Activated B cell treated with CpG ODN at 0.5 μM for 24 hours (primary cell): ENCODE measurements at regions not wholly inside any gene's neighbourhood (a gene's known extent, or its start where the extent isn't known, plus 50 kb on each side); places are given as distances from the start of the nearest gene placed in this dataset.

ENCODE experiments used
- ATAC-seq: fragments of 200-7000 bp; cut with Tn5 transposase; one replicate; pipeline ENCODE4 v1.10.0; 2021; ENCODE audit warnings: low read depth, mild to moderate bottlenecking, moderate library complexity
- CTCF ChIA-PET: fragments of 350-600 bp; sonication (Branson Sonifier 250); formaldehyde crosslinking; loops from one replicate; lab custom pipeline; 2021; ENCODE audit warnings: antibody characterized with exemption; lab: Charles Lee
- POLR2A ChIA-PET: fragments of 350-600 bp; sonication (Branson Sonifier 250); formaldehyde crosslinking; loops from one replicate; lab custom pipeline; 2021; ENCODE audit warnings: antibody characterized with exemption; lab: Charles Lee
- DNase-seq: peaks from one replicate; pipeline ENCODE4 v3.0.0; 2022
- H3K27ac Mint-ChIP-seq: one replicate; pipeline ENCODE4 v1.8.0; 2020; ENCODE audit warnings: mixed read lengths
- H3K27me3 Mint-ChIP-seq: one replicate; pipeline ENCODE4 v1.8.0; 2021; ENCODE audit warnings: mixed read lengths
- H3K36me3 Mint-ChIP-seq: one replicate; pipeline ENCODE4 v1.8.0; 2021; ENCODE audit warnings: low read depth, mixed read lengths
- H3K4me1 Mint-ChIP-seq: one replicate; pipeline ENCODE4 v1.8.0; 2021; ENCODE audit warnings: mixed read lengths
- H3K4me3 Mint-ChIP-seq: one replicate; pipeline ENCODE4 v1.8.0; 2020; ENCODE audit warnings: mild to moderate bottlenecking, mixed read lengths
- H3K9me3 Mint-ChIP-seq: one replicate; pipeline ENCODE4 v1.8.0; 2020; ENCODE audit warnings: mixed read lengths
- intact Hi-C: fragments of 100-400 bp; cut with micrococcal nuclease; formaldehyde crosslinking; loops from one replicate; pipeline ENCODE4 v1.15.1; 2024
- TF ChIP-seq, protein P1 (sequence below): fragments of 200-600 bp; IDR thresholded peaks from one replicate; pipeline ENCODE4 v1.8.0; 2022; ENCODE audit warnings: antibody characterized with exemption, mild to moderate bottlenecking

DNA sequence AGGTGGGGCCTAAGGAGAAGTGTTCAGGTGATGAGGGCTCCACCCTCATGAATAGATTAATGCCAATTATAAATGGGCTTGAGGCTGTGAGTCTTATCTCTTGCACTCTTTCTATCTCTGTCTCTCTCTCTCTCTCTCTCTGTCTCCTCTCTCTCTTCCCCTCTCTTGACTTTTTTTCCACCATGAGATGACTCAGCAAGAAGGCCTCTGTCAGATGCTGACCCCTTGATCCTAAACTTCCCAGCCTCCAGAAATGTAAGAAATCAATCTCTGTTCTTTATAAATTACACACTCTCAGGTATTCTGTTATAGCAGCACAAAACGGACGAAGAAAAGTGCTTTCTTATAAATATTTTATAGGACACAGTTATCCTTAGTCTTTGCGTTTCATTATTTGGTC, 184.9 kb upstream of the PCDH7 start:
- H3K4me1 Mint-ChIP-seq, result no peaks in the 10 kb centered on the region
- TF ChIP-seq, protein P1, sequence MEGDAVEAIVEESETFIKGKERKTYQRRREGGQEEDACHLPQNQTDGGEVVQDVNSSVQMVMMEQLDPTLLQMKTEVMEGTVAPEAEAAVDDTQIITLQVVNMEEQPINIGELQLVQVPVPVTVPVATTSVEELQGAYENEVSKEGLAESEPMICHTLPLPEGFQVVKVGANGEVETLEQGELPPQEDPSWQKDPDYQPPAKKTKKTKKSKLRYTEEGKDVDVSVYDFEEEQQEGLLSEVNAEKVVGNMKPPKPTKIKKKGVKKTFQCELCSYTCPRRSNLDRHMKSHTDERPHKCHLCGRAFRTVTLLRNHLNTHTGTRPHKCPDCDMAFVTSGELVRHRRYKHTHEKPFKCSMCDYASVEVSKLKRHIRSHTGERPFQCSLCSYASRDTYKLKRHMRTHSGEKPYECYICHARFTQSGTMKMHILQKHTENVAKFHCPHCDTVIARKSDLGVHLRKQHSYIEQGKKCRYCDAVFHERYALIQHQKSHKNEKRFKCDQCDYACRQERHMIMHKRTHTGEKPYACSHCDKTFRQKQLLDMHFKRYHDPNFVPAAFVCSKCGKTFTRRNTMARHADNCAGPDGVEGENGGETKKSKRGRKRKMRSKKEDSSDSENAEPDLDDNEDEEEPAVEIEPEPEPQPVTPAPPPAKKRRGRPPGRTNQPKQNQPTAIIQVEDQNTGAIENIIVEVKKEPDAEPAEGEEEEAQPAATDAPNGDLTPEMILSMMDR, result no peak
- CTCF ChIA-PET, result no interaction called here

DNA sequence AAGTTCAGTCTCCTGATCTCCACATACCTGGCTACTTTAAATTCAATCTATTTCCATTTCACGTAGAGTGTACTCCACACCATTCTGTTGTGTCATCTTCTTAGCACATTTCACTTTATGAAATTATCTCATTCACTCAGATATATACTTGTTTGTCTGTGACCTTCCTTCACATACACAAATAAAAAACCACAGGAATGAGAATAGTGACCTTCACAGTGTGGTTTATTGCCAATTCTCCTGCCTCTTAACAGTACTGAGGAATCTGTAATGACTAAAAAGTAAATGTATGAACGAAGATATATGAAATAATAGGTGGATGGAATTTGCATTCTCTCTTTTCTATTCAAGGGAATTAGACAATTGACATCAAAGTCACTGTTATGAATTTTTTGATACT, 183.9 kb upstream of the PCDH7 start:
- H3K27ac Mint-ChIP-seq, result no peak overlapping the region
- no peaks in the 10 kb centered on the region for H3K36me3 Mint-ChIP-seq
- ChIA-PET POLR2A (no interaction called here), CTCF (no interaction called here)
- DNase-seq (no peak), ATAC-seq (no peak)
- intact Hi-C loops, result no loop called here
- peaks cover 2% of the 10 kb centered on the region for H3K9me3 Mint-ChIP-seq
- H3K4me3 Mint-ChIP-seq, result no peak overlapping the region
- TF ChIP-seq, protein P1, result no peak
- no peaks in the 10 kb centered on the region for H3K27me3 Mint-ChIP-seq
- no peaks in the 10 kb centered on the region for H3K4me1 Mint-ChIP-seq

More for the DNA sequence above, 184.9 kb upstream of the PCDH7 start:
- intact Hi-C loops, result no loop called here
- Mint-ChIP-seq H3K27ac (no peak overlapping the region), H3K4me3 (no peak overlapping the region), H3K27me3 (no peaks in the 10 kb centered on the region), H3K9me3 (peaks cover 2% of the 10 kb centered on the region), H3K36me3 (no peaks in the 10 kb centered on the region)
- POLR2A ChIA-PET, result no interaction called here
- DNase-seq (no peak), ATAC-seq (no peak)

GRCh38 chr4:30537456-30537855, 182.7 kb upstream of the PCDH7 start:
- ATAC-seq (no peak), DNase-seq (no peak)
- ChIA-PET CTCF (no interaction called here), POLR2A (no interaction called here)
- intact Hi-C loops, result no loop called here
- TF ChIP-seq, protein P1, result no peak
- Mint-ChIP-seq H3K4me3 (no peak overlapping the region), H3K27me3 (no peaks in the 10 kb centered on the region), H3K4me1 (no peaks in the 10 kb centered on the region), H3K36me3 (no peaks in the 10 kb centered on the region), H3K27ac (no peak overlapping the region), H3K9me3 (no peaks in the 10 kb centered on the region)

- no peaks in the 10 kb centered on the region for H3K9me3 Mint-ChIP-seq
- DNase-seq, result no peak
- ChIA-PET CTCF (no interaction called here), POLR2A (no interaction called here)
- no peak overlapping the region for H3K4me3 Mint-ChIP-seq
- intact Hi-C loops, result no loop called here
- no peak for ATAC-seq
- no peaks in the 10 kb centered on the region for H3K27me3 Mint-ChIP-seq
- no peaks in the 10 kb centered on the region for H3K4me1 Mint-ChIP-seq
- H3K36me3 Mint-ChIP-seq, result no peaks in the 10 kb centered on the region
- no peak overlapping the region for H3K27ac Mint-ChIP-seq
- TF ChIP-seq, protein P1, result no peak
Observed at GRCh38 chr4:30538794-30539193, 181.4 kb upstream of the PCDH7 start.

DNA sequence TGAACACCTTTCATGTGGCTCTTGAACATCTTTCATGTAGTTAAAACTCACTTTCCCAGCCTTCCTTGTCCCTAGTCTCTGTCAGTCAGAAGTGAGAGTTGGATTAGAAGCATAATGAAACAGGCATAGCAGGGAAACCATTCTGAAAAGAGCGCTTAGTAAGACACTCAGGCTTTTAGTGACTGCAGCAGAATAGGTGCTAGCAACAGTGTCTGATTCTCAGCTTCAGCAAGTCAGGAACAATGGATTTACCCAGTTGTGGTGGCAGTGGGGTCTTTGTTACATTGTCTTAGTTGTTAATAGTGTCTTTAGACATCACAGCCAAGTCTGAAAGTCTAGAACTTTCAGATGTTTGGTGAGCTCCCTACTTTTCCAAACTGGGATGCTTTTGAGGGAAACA, 177.1 kb upstream of the PCDH7 start:
- H3K36me3 Mint-ChIP-seq, result no peaks in the 10 kb centered on the region
- intact Hi-C loops, result no loop called here
- TF ChIP-seq, protein P1, result no peak
- H3K27ac Mint-ChIP-seq, result no peak overlapping the region
- H3K4me1 Mint-ChIP-seq, result no peaks in the 10 kb centered on the region
- no peak overlapping the region for H3K4me3 Mint-ChIP-seq
- ChIA-PET POLR2A (no interaction called here), CTCF (no interaction called here)
- H3K9me3 Mint-ChIP-seq, result peaks cover 2% of the 10 kb centered on the region
- no peak for DNase-seq
- H3K27me3 Mint-ChIP-seq, result no peaks in the 10 kb centered on the region
- ATAC-seq, result no peak
